HG02571 (cell line): ENCODE measurements at regions not wholly inside any gene's neighbourhood (a gene's known extent, or its start where the extent isn't known, plus 50 kb on each side); places are given as distances from the start of the nearest gene placed in this dataset.
"Not testable (repeated sequence)": the region's sequence is repeated elsewhere in the genome, so short reads cannot be mapped to it uniquely, and the experiment has no call there.

Experiments used
- ATAC-seq: cut with Tn5 transposase; IDR thresholded peaks from one replicate; pipeline ENCODE4 v1.9.1; 2021; ENCODE audit warnings: mild to moderate bottlenecking, moderate library complexity; ENCODE audit not compliant: unreplicated experiment

DNA sequence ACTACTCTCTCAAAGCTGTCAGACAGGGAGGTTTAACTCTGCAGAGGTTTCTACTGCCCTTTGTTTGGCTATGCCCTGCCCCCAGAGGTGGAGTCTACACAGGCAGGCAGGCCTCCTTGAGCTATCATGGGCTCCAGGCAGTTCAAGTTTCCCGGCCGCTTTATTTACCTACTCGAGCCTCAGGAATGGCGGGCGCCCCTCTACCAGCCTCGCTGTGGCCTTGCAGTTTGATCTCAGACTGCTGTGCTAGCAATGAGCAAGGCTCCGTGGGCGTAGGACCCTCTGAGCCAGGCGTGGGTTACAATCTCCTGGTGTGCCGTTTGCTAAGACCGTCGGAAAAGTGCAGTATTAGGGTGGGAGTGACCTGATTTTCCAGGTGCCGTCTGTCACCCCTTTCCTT is 124.3 kb downstream of the PTCHD1 start:
- ATAC-seq = not testable (repeated sequence)

DNA sequence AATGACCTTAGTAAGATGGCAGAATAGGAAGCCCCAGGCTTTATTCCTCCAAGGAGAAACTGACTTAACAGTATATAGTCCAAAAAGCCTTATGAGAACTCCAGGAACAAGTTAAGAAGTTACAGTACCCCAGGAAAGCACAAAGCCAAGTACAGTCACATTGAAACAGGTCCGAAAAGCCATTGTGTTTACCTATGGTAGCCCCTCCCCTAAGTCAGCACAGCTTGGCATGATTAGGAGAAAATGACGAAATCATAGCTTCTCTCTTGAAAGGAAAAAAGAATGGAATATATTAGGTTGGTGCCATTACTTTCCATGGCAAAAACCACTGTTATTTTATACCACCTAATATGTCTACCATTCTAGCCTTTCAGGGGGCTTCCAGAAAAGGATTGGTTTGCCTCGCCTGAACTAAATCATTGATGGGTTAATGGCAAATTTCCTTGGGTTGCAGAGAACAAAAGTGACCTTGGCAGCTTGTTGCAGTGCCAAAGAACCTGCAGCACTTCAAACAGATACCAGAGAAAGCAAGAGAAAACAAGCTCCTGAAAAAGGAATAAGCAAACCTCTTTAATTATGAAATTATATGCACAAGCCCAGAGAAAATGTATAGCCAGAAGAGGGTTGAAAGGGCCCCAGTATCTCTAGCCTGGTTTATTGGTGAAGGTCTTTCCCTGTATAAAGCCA is 130.6 kb downstream of the PTCHD1 start:
- no peak for ATAC-seq

DNA sequence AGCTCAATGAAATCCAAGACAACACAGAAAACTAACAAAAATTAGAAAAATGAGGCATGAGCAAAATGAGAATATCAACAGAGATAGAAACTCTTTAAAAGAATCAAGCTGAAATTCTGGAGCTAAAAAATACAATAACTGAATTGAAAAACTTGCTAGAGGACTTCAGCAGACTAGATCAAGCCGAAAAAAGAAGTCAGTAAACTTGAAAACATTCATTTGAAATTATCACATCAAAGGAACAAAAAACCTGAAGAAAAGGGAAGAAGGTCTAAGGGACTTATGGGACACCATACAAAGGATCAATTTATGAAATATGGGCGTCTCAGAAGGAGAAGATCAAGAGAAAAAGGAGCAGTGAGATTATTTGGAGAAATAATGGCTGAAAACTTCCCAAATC is 131.3 kb downstream of the PTCHD1 start:
- ATAC-seq = no peak

DNA sequence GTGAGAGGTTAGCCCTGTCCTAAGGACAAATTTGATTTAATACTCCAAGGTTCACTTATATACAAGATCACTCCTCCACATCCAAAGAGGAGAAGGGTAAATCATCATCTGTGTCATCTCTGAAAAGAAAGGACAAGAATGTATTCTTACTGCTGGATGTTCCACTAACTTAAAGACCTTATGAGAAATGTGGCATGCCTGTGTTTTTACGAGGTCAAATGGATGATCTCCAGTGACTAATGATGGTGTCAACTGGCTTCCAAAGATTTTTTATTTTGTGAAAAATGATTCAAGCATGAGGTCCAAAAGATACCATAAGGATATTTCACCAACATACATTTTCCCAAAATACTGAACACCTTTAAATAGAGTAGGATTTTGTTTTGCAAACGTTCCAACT is 143.4 kb downstream of the PTCHD1 start:
- ATAC-seq = no peak

DNA sequence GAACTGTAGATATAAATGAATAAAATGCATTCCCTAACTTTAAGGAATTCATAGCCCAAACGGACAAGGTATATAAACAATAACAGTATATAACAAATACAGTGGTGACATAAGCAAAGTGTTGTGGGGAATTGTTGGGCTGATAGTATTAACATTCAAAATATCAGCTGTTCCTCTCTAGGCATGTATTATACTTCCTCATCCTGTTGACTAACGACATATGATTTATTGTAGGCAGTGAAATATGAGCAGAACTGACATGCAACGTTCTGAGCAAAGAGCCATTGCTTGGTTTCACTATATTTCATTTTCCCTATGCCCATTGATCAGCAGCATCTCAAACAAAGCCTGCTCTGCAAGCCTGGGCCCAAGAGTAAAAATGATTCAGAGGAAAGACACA is 143.9 kb downstream of the PTCHD1 start:
- ATAC-seq = no peak

DNA sequence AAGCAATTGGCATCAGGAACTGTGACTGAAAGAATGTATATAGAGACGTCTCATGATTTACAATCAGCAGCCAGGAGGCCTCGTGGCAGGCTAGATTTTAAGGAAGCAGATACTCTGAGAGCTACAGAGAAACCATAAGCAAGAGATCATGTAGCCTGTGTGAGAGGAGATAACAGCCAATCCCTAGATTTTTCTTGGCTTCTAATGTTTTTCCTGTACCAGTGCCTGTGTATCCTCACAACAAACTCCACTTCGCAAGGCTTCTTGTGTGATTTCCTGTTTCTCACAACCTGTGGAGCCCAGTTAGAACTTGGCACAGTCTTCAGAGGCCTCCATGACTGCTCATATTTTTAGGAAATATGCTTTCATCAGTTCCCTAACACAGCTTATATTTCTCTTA is 147.9 kb downstream of the PTCHD1 start:
- no peak for ATAC-seq

DNA sequence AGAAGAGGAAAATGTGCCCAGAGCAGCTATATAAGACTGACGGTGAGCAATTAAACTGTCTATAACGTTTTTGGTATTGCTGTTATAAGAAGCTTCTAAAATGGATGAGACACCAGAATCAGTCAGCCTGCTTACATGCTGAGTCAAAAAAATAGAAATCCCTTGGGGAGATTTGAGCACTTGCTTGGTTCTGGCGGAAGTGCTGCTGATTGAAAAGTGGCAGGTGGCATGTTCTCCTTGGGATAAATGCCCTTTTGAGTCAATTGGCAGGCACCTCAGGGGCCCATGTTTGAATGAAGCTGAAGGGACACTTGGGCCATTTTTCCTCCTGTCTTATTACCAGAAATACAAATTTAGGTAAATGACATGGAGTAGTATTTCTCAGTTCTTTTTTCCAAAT is 148.7 kb downstream of the PTCHD1 start:
- ATAC-seq = no peak

DNA sequence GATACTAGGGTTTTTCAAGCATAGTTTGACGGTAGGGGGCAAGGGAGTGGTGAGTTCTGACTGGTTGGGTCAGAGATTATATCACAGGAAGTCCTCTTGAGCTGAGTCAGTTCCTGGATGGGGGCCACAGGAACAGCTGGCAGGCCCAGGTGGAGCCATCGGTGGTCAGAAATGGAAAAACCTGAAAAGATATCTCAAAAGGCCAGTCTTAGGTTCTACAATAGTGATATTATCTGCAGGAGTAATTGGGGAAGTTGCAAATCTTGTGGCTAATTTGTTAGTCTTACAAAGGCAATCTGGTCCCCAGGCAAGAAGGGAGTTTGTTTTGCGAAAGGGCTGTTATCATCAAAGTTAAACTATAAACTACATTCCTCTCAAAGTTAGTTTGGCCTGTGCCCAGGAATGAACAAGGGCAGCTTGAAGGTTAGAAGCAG is 159.3 kb downstream of the PTCHD1 start:
- no peak for ATAC-seq

DNA sequence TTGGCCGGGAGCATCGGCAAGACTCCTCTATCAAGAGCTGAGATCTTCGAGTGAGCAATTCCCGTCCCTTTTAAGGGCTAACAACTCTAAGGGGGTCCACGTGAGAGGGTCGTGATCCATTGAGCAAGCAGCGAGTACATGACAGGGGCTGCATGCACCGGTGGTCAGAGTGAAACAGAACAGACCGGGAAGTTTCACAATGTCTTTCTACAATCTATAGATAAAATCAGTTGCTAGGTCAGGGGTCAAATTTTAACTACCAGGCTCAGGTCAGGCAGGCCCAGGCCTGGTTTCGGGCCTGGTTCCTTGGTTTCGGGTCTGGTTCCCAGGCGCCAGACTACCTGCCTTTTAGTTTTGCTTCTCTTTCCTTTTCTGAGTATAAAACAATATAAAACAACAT is 160.1 kb downstream of the PTCHD1 start:
- no peak for ATAC-seq

DNA sequence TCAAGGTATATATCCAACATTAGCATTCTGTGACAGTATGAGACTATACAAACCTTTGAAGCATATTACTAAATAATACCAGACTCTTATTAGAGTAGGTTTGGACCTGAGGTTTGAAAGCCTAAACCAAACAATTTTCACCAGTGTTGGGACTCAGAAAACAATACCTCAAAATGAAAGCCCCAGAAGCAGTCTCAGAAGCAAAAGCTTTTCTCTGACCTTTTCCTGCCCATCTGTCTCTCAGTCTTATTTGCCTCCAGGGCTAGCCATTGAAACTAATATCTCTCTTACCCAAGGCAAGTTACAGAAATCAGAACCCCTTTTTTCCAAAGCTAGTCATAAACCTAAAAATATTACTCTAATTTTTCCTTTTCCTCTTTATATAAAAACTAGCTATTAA is 163.3 kb downstream of the PTCHD1 start:
- ATAC-seq = peak; percentile 65

DNA sequence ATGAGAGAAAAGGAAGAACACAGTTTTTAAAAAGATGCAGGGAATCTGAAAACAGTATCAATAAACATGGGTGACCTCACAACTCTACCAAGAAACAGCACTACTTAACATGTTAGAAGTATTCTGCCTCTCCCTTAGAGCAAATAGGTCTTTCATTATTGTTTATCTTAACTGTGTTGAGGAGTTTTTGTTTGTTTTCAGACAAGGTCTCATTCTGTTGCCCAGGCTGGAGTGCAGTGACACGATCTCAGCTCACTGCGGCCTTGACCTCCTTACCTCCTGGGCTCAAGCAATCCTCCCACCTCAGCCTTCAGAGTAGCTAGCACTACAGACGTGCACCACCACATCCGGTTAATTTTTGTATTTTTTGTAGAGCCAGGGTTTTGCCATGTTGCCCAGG is 165.3 kb upstream of the PRDX4 start:
- no peak for ATAC-seq

DNA sequence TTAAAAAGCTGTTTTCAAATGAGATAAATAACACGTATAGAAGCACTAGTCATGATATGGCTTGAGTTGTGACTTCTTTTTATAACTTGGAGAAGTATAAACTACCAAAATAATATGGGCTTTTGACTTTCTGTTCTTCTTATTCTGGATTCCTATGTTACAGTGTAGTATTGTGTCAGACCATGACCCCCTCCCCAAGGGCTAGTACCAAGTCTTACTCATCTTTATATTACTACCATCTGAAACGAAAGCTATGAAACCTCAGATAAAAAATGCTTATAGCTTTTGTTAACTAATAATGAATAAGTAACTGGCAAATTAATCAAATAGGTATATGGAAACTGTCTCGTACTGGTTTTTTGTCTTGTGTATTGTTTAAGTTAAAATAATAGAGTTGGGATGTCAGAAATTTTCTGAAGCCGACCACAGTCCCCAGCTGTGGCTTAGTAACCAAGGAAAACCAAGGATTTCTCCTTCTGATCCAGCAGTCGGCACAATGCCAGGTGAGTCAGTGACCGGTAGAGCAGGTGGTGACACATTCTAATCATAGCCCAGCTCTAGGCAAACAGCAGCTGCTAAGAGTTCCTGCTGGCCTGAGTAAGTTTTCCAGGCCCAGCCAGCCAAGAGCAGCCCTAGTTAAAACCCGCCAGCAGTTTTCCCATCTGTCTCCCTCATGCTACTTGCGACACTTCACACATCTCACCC is 163.3 kb upstream of the PRDX4 start:
- no peak for ATAC-seq

DNA sequence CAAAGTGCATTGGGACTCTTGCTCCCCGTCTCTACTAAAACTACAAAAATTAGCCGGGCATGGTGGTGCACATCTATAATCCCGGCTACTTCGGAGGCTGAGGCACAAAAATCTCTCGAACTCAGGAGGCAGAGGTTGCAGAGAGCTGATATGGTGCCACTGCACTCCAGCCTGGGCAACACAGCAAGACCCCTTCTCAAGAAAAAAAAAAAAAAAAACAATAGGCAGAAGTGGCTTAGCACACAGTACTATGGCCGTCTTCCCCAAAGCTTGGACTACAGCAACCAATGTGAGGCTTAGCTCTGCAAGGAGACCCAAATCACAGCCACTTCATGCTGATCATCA is 162.8 kb upstream of the PRDX4 start:
- ATAC-seq = no peak

DNA sequence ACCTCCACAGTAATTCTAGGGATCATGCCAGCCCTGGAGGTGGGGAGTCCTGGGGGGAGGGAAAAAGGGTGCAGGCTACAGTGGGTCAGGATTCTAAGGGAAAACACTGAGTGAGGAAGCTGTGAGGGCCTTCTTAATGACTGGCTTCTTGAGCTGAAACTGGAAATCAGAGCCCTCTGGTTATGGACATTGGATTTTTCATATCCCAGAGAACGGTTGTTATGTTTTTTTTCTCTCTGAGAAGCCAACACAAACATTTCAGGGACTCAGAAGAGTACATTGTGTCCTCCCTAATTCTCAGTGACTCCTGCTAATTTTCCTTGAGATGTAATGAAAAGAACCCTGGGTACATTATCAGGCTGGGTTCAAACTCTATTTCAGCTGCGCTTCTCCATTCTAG is 162.4 kb upstream of the PRDX4 start:
- ATAC-seq = no peak

DNA sequence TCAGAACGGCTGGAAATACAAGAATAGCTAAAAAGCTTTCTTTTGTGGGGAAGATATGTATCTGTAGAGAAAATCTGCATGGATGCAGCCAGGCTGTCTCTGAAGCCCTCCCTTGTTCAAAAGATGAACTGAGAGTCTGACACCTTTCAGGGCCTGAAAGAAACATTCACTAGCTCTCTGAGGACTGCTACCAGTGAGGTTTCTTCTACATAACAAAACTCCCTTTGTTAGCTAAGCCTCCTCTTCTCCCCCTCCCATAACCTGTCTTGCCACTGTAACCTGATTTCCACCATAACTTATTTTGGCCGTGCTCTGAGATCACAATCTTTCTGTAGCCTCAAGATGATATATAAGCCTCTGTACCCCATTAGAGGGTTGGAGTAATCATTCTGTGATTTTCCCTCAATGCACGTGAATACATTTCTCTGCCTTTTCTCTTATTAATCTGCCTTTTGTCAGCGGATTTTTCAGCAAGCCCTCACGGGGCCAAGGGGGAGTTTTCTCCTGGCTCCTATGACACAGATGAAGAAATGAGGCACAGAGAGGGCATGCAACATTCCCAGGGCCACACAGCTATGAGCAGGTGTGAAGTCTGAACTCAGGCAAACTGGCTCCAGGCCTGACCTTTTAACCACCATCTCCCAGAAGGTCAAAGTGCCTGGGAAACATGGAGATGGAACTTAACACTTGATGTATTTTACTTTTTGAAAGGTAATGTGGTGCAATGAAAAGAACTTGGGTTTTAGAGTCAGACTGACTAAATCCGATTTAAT is 161.6 kb upstream of the PRDX4 start:
- ATAC-seq = no peak

DNA sequence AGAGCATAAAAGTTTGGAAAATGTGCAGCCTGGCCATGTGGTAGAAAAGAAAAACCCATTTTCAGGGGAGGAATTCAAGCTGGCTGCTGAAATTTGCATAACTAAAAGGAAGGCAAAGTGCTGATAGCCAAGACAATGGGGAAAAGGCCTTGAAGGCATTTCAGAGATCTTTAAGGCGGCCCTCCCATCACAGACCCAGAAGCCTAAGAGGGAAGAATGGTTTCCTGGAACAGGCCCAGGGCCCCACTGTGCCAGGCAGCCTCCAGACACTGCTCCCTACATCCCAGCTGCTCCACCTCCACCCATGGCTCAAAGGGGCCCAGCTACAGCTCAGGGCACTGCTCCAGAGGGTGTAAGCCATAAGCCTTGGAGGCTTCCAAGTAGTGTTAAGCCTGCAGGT is 158.0 kb upstream of the PRDX4 start:
- ATAC-seq = no peak

DNA sequence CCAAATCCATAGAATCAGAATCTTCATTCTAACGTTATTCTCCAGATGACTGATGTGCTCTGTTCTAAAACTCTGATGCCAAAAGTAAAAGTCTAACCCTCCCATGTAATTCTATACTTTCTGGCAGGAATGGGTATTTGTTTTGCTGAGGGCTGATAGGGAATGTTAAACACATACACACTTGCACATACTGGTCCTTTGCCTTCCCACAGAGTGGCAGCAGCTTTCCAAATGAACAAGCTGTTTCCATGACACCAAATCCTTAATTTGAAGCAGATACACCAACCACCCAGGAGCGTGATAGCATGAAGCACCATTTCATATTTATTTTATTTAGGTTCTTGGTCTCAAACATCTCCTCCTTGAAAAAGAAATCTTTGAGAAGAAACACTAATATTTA is 155.5 kb upstream of the PRDX4 start:
- no peak for ATAC-seq

DNA sequence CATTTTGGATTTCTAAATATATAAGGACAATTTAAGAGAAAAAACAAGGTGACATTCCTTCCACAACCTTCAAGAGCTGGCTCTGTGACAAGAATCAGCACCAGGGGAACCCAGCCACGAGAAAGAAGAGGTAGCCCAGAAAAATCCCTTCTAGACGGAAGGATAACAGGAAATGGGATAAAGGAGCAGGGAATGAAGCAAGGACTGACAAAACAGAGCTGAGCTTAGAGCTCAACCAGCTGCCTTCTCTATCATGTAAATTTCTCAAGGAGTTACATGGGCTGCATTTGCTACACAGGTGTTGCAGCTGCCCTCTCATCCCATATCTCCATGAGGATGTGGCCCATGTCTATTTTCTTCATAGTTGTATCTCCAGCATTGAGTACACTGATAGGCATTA is 154.2 kb upstream of the PRDX4 start:
- no peak for ATAC-seq

DNA sequence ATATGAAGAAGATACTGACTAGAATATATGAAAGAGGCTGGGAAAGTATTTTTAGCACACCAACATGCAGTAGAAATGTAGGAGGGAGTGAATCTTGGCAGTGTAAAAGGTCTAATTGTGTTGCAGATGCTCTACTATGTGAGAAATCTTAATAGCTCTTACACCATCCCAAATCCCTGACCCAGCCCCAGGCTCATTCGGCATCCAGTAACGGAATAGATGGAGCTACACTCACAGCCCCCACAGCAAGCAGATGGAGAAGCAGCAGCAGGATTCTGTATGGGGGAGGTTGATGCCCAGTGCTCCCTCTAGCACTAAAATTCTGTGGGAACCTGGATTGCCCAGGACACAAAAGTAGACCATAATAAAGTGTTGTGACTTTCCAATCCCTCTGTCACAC is 153.2 kb upstream of the PRDX4 start:
- no peak for ATAC-seq

DNA sequence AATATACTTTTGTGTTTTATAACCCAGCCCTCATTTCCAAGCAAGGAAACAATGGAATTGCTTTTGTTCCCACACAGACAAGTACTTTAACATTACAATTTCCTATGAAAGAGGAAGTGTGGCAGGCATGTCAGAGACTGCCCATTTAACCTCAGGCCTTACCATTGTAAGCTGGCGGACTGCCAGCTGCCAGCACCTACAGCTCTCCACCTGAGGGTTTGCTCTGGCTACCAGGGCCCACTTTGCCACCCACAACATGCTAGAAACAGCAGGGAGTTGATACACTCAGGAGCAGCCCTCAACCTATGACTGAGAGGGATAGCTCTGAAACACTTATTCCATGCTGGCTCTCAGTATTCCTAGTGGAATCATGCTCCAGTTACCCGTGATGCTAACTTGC is 152.3 kb upstream of the PRDX4 start:
- ATAC-seq = no peak

DNA sequence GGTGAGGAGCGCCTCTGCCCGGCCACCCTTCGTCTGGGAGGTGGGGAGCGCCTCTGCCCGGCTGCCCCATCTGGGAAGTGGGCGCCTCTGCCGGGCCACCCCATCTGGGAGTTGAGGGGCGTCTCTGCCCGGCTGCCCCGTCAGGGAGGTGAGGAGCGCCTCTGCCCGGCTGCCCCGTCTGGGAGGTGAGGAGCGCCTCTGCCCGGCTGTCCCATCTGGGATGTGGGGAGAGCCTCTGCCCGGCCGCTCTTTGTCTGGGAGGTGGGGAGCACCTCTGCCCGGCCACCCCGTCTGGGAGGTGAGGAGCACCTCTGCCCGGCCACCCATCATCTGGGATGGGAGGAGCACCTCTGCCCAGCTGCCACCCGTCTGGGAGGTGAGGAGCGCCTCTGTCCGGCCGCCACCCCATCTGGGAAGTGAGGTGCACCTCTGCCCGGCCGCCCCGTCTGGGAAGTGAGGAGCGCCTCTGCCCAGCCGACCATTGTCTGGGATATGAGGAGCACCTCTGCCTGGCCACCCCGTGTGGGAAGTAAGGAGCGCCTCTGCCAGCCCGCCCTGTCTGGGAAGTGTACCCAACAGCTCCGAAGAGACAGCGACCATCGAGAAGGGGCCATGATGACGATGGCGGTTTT is 144.2 kb upstream of the PRDX4 start:
- ATAC-seq = not testable (repeated sequence)

DNA sequence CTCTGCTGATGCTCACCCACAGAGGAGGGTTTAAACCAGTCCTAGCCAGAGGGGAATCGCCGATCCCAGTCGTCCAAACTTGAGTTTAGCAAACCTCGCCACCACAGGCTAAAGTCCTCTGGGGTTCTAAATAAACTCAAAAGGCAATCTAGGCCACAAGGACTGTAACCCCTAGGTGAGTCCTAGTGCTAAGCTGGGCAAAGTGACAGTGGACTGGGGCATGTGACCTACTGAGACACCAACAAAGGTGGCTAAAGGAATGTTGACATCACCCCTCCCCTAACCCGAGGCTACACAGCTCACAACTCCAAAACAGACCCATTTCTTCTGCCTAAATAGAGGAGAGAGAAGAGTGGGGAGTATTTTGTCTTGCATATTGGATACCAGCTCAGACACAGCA is 142.8 kb upstream of the PRDX4 start:
- ATAC-seq = no peak
